Heart left ventricle (tissue), 16 donors: ENCODE measurements at regions not wholly inside any gene's neighbourhood (a gene's known extent, or its start where the extent isn't known, plus 50 kb on each side); places are given as distances from the start of the nearest gene placed in this dataset.

Experiments used
- ATAC-seq, 4 donors: fragments of 200-7000 bp; cut with Tn5 transposase; one replicate each; pipeline ENCODE4 v1.9.1; 2020 to 2022; ENCODE audit warnings: moderate library complexity in 4 of 4, mild to moderate bottlenecking in 3 of 4, moderate number of reproducible peaks in 1 of 4
- DNase-seq, 5 donors: peaks; one replicate each; pipeline ENCODE4 v3.0.0-alpha.2; 2020
- H3K27ac ChIP-seq, 12 donors: fragments of 200-600 bp; sonication (generic) in 4 of 12; one replicate each; pipeline versions ENCODE4 v1.5.0 to v1.8.0; 2016 to 2022; ENCODE audit warnings: mild to moderate bottlenecking in 2 of 12
- H3K27me3 ChIP-seq, 9 donors: fragments of 200-600 bp; sonication (generic) in 2 of 9; one replicate each; pipeline versions ENCODE4 v1.5.1 to v1.8.0; 2016 to 2022; ENCODE audit warnings: mild to moderate bottlenecking in 3 of 9
- H3K36me3 ChIP-seq, 9 donors: fragments of 200-600 bp; sonication (generic) in 2 of 9; one replicate each; pipeline versions ENCODE4 v1.5.0 to v1.8.0; 2018 to 2022; ENCODE audit warnings: mild to moderate bottlenecking in 2 of 9
- H3K4me1 ChIP-seq, 12 donors: fragments of 200-600 bp; sonication (generic) in 4 of 12; one replicate each; pipeline versions ENCODE4 v1.5.0 to v1.8.0; 2016 to 2022; ENCODE audit warnings: mild to moderate bottlenecking in 3 of 12
- H3K4me3 ChIP-seq, 12 donors: fragments of 200-600 bp; sonication (generic) in 4 of 12; one replicate each; pipeline versions ENCODE4 v1.5.0 to v1.8.0; 2017 to 2022; ENCODE audit warnings: mild to moderate bottlenecking in 9 of 12, moderate library complexity in 4 of 12
- H3K9me3 ChIP-seq, 12 donors: fragments of 200-600 bp; sonication (generic) in 4 of 12; one replicate each; pipeline versions ENCODE4 v1.5.0 to v1.8.0; 2016 to 2022; ENCODE audit warnings: mild to moderate bottlenecking in 1 of 12
- CTCF ChIP-seq, 12 donors: fragments of 200-600 bp; sonication (generic) in 4 of 12; IDR thresholded peaks; one replicate each; pipeline versions ENCODE4 v1.5.0 to v1.8.0; 2018 to 2022; ENCODE audit warnings: antibody characterized with exemption in 12 of 12, mild to moderate bottlenecking in 5 of 12
- POLR2A ChIP-seq, 2 donors: fragments of 450-650 bp; IDR thresholded peaks; one replicate each; pipeline ENCODE4 v1.6.1; 2017; ENCODE audit warnings: antibody characterized with exemption in 2 of 2, mild to moderate bottlenecking in 2 of 2, moderate library complexity in 2 of 2
- WGBS, 4 donors: extraction: QIAGEN DNeasy Blood & Tissue Kit in 2 of 4; methylation state at CpG; one replicate each; pipeline versions ENCODE4 v1.1.5 to v1.1.7; 2013 to 2018; 5-methylcytosine and 5-hydroxymethylcytosine counted together
- intact Hi-C, 10 donors: fragments of 100-400 bp; cut with DNase I; formaldehyde crosslinking; loops; one replicate each; pipeline versions ENCODE4 v1.11.1 to v1.14.2; 2022
- donor health status: ischemic (EF 13 %, LVEDD 7.1; RV severe dilation, severe dysfunction).
- donor health status: healthy with polysubstance abuse.
- donor health status: DM: no; HTN: yes; CAD: no.
- donor health status: DM: no; HTN: no; CAD: no.
- donor health status: ischemic (EF 25% LVEDD 6.9; RV normal size, moderate dysfunction).
- donor health status: ischemic (EF 25% LVEDD 5.7; RV mildly dilated, moderate dysfunction).
- donor health status: healthy.
- donor health status: DM: yes; HTN: yes; CAD: no.
- donor health status: ischemic (EF 35%, LVEDD 5.7; RV mildly dilated, moderate dysfunction).
- donor health status: nonischemic (EF 11% LVEDD 7.7; RV severe dilation, severe dysfunction).
- donor health status: DM: yes; HTN: yes; CAD: no.
- donor health status: PGD.
- donor health status: ischemic (EF 29% LVEDD 5.4; RV normal size, mild dysfunction).
- donor health status: nonischemic (EF 23%, LVEDD 6.1; RV moderate dilation, normal function).

GRCh38 chr20:52056203-52057062 lies 135.1 kb downstream of the ZFP64 start:
- DNase-seq (no peak), ATAC-seq (no peak)
- Histone ChIP-seq H3K27me3 (no peaks in the 10 kb centered on the region), H3K27ac (no peak overlapping the region), H3K36me3 (no peaks in the 10 kb centered on the region), H3K9me3 (peaks cover 0 to 22% (median 16%) of the 10 kb centered on the region in 12 donors), H3K4me3 (no peak overlapping the region), H3K4me1 (peaks cover 0 to 6% (median 0%) of the 10 kb centered on the region in 12 donors)
- TF ChIP-seq CTCF (IDR thresholded peaks at IDR 0.05) (no peak), POLR2A (IDR thresholded peaks at IDR 0.05) (no peak)
- intact Hi-C loops, result loop anchor here in 1 of 10 donors (10.0 kb wide), 1 partner anchor 252 kb away; the partner anchor contains the start of gene SALL4

GRCh38 chr20:52054123-52054522 lies 137.5 kb downstream of the ZFP64 start:
- no peak overlapping the region for H3K4me3 ChIP-seq
- H3K27ac ChIP-seq, result no peak overlapping the region
- no peaks in the 10 kb centered on the region for H3K36me3 ChIP-seq
- H3K27me3 ChIP-seq, result no peaks in the 10 kb centered on the region
- no peak for DNase-seq
- TF ChIP-seq POLR2A (IDR thresholded peaks at IDR 0.05) (no peak), CTCF (IDR thresholded peaks at IDR 0.05) (no peak)
- intact Hi-C loops, result loop anchor here in 1 of 10 donors (10.0 kb wide), 1 partner anchor 249 kb away; the partner anchor contains the start of gene SALL4
- WGBS, 4 donors, result 90 to 96% (median 95%) methylated on average over 5 of the region's 5 CpGs
- H3K9me3 ChIP-seq, result peaks cover 0 to 22% (median 16%) of the 10 kb centered on the region in 12 donors
- ATAC-seq, result no peak
- H3K4me1 ChIP-seq, result peaks cover 0 to 4% (median 0%) of the 10 kb centered on the region in 12 donors

GRCh38 chr20:52049001-52049731 lies 142.4 kb downstream of the ZFP64 start:
- Histone ChIP-seq H3K36me3 (no peaks in the 10 kb centered on the region), H3K9me3 (no peaks in the 10 kb centered on the region), H3K27me3 (peaks cover 0 to 9% (median 0%) of the 10 kb centered on the region in 9 donors), H3K4me3 (no peak overlapping the region), H3K4me1 (peaks cover 0 to 21% (median 0%) of the 10 kb centered on the region in 12 donors), H3K27ac (no peak overlapping the region)
- intact Hi-C loops, result no loop called here
- TF ChIP-seq POLR2A (IDR thresholded peaks at IDR 0.05) (no peak), CTCF (IDR thresholded peaks at IDR 0.05) (no peak)
- peak in 2 of 4 donors; percentile 22 to 27 for ATAC-seq
- 24 to 44% (median 31%) methylated on average over 7 of the region's 7 CpGs for WGBS, 4 donors
- DNase-seq, result no peak
